ENCODE measurements at regions not wholly inside any gene's neighbourhood (a gene's known extent, or its start where the extent isn't known, plus 50 kb on each side); places are given as distances from the start of the nearest gene placed in this dataset.
"Not testable (repeated sequence)": the region's sequence is repeated elsewhere in the genome, so short reads cannot be mapped to it uniquely, and the experiment has no call there.

GRCh38 chr5:82466986-82467561 lies 188.9 kb upstream of the RPS23 start:
- no peak for DNase-seq

DNA sequence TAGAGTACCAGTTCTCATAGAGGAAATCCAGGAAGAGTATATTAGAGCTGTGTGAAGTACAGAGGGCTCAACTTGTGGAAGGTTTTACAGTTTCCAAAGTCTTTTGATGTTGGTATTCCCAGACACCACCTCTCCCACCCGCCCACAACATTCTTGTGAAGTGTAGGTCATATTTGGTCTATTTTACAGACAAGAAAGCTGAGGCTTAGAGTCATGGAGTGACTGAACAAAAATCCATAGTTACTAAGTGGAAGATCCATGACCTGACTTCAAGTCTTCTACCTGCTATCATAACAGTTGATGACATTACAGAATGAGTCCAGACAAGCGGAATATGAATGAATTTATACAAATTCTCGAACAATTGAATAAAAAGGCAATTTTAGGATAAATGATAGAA lies 187.1 kb upstream of the RPS23 start:
- DNase-seq, result no peak

- no peak for DNase-seq
These were observed 181.5 kb upstream of the RPS23 start for GRCh38 chr5:82459626-82460025.

GRCh38 chr5:82455317-82455716 lies 177.2 kb upstream of the RPS23 start:
- not testable (repeated sequence) for DNase-seq

DNA sequence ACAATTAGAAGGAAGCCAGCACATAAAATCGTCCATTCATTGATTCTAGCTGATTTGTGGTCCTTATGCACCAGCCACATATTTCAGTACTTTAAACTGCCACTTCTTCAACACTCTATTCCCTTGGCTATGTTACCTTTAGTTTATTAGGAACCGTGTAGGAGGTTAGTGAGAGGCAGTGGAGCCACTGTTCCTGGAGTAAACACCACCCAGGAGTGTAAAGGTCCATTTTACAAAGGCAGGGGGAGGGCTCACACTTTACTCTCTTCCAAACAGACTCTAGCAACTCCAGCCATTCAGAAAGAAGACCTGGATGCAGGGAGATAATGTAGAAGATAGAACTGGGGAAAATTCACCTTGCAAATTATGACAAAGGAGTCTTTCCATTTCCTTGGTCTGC lies 170.2 kb upstream of the RPS23 start:
- DNase-seq, result no peak

DNA sequence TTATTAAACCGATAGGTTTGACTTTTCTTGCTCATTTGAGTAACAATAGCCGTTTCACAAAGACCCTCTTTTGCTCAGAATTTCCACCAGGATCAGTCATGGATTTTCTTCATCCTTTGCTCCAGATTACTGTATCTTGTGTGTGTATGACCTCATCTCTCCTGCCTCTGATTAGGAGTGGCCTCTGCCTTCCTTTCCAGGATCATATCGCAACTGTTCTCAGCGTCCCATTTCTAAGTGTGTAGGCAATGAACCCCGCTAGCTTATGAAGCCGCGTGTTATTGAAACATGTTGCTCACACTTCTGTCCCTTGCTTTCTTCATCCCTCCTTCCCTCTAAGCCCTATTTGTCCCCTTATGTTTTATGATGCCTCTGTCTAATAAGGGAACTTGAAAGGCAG lies 169.8 kb upstream of the RPS23 start:
- DNase-seq, result no peak

DNA sequence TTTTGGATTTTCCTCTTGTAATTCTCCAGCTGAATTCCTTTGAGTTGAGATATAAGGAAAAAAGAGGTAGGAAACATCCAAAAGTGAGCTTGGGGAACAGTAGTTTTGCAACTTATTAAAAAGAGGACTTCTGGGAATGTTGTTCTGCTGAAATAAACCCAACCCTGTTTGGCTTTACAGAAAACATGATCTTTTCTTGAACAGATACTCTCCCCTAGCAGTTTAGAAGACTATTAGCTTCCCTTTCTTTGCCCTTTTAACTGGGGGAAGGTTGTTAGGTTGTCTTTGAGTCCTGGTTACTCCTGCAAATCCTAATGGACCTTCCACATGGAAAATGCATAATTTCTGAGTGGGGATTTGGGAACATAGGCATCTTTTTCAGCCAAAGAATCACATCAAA lies 168.7 kb upstream of the RPS23 start:
- no peak for DNase-seq

- no peak for DNase-seq
These were observed 167.7 kb upstream of the RPS23 start for GRCh38 chr5:82445726-82446335.

DNA sequence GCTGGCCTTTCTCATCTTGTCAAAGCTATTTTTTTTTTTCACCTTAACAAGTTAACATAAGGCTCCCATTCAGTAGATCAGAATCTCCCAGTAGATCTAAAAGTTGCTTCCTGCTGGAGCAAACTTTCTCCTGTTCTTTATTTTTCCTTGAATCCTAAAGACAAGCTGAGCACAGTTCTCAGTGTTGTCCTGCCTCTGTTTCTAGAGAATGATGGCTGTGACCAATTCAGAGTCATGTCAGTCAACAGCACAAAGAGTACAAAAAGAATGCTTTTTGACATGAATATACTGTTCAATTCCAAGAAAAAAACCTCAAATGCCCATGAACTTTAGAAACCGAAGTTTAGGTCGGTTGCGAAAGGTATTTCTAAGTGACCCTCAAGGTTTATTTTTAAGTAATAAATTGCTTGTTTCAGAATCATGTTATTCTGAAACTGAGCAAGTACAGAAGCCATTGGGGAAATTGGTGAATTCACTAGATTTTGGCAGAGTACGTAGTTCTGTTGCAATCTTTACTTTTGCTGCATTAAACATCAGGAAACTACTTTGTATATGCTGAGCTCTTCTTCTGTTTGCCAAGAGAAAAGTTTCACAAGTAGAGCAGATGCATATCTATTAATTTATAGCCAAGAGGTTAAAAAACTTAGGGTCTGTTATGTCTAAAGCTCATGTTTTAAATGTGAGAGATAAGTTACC lies 161.7 kb upstream of the RPS23 start:
- DNase-seq, result no peak

DNA sequence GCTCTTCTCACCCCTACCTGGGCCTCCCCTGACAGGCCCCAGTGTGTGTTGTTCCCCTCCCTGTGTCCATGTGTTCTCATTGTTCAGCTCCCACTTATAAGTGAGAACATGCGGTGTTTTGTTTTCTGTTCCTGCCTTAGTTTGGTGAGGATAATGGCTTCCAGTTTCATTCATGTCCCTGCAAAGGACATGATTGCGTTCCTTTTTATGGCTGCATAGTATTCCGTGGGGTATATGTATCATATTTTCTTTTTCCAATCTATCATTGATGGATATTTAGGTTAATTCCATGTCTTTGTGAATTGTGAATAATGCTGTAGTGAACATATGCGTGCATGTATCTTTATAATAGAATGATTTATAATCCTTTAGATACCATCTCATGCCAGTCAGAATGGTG lies 159.4 kb upstream of the RPS23 start:
- not testable (repeated sequence) for DNase-seq

DNA sequence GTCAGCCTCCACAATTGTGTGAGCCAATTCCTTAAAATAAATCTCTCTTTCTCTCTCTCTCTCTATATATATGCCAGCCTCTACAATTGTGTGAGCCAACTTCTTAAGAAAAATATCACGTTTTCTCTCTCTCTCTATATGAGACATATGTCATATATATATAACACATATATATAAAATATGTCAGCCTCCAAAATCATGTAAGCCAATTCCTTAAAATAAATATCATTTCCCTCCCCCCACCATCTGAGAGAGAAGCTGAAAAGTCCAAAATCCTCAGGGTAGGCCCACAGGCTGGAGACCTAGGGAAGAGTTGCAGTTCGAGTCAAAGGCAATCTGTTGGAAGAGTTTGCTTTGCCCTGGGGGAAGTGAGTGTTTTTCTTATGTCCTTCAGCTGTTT lies 158.1 kb upstream of the RPS23 start:
- no peak for DNase-seq

DNA sequence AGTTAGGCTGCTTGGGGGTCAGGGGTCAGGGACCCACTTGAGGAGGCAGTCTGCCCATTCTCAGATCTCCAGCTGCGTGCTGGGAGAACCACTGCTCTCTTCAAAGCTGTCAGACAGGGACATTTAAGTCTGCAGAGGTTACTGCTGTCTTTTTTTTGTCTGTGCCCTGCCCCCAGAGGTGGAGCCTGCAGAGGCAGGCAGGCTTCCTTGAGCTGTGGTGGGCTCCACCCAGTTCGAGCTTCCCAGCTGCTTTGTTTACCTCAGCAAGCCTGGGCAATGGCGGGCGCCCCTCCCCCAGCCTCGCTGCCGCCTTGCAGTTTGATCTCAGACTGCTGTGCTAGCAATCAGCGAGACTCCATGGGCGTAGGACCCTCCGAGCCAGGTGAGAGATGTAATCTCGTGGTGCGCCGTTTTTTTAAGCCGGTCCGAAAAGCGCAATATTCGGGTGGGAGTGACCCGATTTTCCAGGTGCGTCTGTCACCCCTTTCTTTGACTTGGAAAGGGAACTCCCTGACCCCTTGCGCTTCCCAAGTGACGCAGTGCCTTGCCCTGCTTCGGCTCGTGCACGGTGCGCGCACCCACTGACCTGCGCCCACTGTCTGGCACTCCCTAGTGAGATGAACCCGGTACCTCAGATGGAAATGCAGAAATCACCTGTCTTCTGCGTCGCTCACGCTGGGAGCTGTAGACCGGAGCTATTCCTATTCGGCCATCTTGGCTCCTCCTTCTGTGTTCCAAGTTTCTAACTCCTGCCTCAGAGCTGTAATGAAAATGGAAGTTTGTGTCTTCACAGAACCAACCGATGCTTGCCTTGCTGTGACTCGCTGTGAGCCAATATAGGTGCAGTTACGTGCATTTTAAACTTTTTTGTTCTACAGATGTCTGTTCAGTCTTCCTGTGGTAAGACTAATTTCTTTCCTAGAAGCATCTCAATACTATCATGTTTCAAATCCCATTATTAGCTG lies 156.8 kb upstream of the RPS23 start:
- not testable (repeated sequence) for DNase-seq

DNA sequence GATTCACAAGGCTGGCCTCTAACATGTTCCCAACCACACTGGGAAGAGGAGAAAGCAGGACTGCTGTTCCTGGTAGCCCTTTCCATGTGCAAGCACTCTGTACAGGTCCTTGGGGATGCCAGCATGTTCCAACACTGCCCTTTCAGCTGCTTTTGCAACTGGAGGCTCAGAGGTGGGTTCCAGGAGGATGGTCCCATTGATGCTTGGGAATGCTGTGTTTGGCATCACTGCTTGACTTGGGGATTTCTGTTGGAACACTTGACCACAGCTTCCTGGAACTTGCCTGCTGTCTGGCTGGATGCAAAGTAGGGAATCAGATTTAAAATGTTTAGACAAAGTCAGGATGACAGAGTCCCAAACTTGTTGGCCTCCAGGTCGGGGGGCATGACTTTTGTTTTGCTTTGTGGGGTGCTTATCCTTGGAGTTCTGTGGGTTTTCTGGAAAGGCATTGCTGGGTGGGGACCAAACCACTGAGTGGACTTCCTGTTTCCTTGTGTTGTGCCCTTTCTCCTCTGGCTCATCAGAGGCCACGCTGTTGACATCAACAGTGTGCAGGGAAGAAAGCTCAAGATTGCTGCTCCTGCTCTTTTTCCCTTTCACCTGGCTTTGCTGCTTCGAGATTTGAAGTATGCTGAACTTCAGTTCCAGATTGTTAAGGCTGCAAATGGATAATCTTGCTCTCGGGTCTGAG lies 148.5 kb upstream of the RPS23 start:
- DNase-seq, result no peak

DNA sequence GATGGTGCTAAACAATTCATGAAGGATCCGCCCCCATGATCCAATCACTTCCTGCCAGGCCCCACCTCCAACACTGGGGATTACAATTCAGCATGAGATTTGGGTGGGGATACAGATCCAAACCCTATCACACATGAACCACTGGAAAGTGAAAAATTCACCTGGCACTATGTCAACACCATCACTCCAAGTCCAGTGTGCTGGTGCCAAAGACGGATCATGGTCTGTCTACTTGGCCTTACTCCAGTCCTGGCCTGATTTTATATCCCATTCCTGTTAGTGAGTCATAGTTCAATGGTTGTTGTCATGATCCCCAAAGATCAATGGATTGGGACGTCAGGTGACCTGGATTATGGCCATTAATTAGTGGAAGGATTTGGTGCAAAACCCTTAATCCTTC lies 147.4 kb upstream of the RPS23 start:
- DNase-seq, result no peak

- no peak for DNase-seq
These were observed 146.1 kb upstream of the RPS23 start for GRCh38 chr5:82424211-82424610.

DNA sequence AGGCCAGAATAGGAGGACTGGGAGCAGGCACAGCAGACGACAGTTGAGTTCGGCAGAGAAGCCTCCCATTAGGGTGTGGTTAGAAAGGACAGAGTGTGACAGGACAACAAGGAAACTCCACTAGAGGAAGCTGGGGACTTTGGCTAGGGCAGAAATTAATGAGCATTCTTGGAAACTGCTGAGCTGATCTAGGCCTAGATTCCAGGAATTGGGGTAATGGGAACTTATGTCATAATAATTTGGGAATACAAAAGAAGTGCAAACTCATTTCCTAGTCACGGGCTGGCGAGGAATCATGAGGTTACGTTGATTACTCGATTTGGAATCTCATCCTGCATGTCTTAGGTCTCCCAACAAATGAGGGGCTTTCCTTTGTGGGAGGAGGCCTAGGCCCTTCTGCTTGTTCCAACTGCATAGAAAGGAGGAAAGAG lies 144.6 kb upstream of the RPS23 start:
- DNase-seq, result no peak

DNA sequence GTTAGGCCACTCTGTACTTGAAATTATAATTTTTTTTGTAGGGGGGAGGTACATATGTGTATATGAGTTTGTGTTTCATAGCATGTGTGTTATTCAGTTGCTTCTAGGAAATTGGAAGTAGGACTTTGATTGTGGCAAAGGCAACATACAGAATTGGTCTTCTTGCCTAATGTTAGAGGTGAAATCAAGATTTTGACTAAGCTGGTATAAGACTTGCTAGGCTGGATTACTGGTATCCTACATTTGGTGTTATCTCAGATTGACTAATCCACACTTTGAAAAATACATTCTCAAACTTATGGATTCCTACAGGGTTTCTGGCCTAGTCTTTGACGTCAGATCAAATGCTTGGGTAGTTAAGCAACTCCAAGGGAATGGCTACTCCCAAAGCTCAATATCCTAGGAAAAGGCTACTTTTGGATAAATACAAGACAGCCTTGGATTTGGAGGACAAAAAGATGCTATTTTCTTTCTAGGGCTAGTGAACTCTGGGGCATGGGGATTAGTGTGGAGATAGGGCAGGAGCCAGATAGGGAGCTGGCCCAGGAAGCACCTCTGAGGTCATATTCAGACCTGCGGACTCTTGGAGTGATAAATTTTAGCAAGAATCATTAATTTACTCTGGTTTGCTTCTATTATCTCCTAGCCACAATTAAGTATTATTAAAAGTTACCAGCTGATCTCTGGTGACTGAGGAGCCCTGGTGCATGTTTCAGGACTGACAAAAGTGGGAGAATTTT lies 144.0 kb upstream of the RPS23 start:
- no peak for DNase-seq

GRCh38 chr5:82421119-82421518 lies 143.0 kb upstream of the RPS23 start:
- no peak for DNase-seq

- DNase-seq, result not testable (repeated sequence)
These were observed 142.4 kb upstream of the RPS23 start for GRCh38 chr5:82420524-82420923.

GRCh38 chr5:82419559-82420332 lies 141.6 kb upstream of the RPS23 start:
- no peak for DNase-seq

- DNase-seq, result no peak
These were observed 140.4 kb upstream of the RPS23 start for GRCh38 chr5:82418608-82418950.

Measured in activated CD8-positive, alpha-beta memory T cell treated with anti-CD3 and anti-CD28 coated beads, Interleukin-2, amount 50 U/mL, for 4 hours (primary cell).